ENCODE measurements at regions not wholly inside any gene's neighbourhood (a gene's known extent, or its start where the extent isn't known, plus 50 kb on each side); places are given as distances from the start of the nearest gene placed in this dataset.

- Histone ChIP-seq H3K4me1 (replicated peaks) (no peaks in the 10 kb centered on the region), H3K36me3 (no peaks in the 10 kb centered on the region), H3K4me3 (no peak overlapping the region), H3K27me3 (replicated peaks; ENCODE audit: insufficient read depth) (no peaks in the 10 kb centered on the region), H3K9me3 (no peaks in the 10 kb centered on the region), H3K27ac (no peak overlapping the region)
- WGBS = 78% methylated on average over 3 of the region's 3 CpGs
- no peak for DNase-seq (ENCODE audit: low spot score)
- intact Hi-C loops (cut with DNase I) = no loop called here
- TF ChIP-seq CTCF (IDR thresholded peaks at IDR 0.05) = no peak
- no peak for TF ChIP-seq POLR2A (IDR thresholded peaks at IDR 0.05)
- TF ChIP-seq POLR2AphosphoS5 (IDR thresholded peaks at IDR 0.05) = no peak
These were observed 357.2 kb downstream of the TMEM38B start for GRCh38 chr9:106051545-106051944.

DNA sequence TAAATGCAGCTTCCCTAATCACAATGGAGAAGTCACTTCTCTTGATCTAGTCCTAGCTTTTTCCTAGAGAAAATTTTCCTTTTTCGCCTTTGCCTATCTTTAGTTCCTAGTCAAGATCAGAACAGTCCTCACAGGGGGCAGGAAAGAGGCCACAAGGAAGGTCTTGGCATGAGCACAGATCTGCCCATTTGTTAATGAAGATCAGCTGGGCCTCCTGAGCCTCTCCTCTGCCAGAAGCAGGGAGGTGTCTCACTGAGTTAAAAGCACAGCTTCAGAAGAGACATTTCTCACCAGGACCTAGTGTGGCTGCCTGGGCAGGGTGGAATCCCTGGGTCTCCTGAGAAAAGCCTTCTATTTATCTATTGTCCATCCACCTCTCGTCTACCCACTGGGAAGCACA lies 357.8 kb downstream of the TMEM38B start:
- DNase-seq (ENCODE audit: low spot score) = no peak
- H3K4me3 ChIP-seq = no peak overlapping the region
- no peak overlapping the region for H3K27ac ChIP-seq
- intact Hi-C loops (cut with DNase I) = no loop called here
- H3K27me3 ChIP-seq (replicated peaks; ENCODE audit: insufficient read depth) = no peaks in the 10 kb centered on the region
- 66% methylated on average over 2 of the region's 2 CpGs for WGBS
- TF ChIP-seq POLR2AphosphoS5 (IDR thresholded peaks at IDR 0.05) = no peak
- TF ChIP-seq POLR2A (IDR thresholded peaks at IDR 0.05) = no peak
- no peak for TF ChIP-seq CTCF (IDR thresholded peaks at IDR 0.05)
- no peaks in the 10 kb centered on the region for H3K36me3 ChIP-seq
- H3K9me3 ChIP-seq = no peaks in the 10 kb centered on the region
- H3K4me1 ChIP-seq (replicated peaks) = no peaks in the 10 kb centered on the region

DNA sequence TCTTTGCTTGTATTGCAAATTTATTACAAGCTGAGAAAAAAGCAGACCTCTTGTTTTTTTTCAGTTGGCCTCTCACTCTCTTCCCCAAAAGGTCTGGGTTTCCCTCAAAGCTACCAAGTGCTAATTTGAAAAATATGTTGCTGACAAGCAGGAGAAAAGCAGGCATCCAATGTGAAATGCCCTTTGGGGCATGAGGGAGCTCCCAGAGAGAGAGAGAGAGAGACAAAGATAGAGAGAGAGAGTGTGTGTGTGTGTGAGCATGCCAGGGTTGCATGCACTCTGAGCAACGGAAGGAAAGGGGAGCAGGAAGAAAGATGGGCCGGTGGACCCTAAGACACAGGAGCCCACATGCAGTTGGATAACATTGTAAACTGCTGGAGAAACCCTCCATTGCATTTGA lies 358.4 kb downstream of the TMEM38B start:
- WGBS = 60% methylated on average over 2 of the region's 2 CpGs
- Histone ChIP-seq H3K27me3 (replicated peaks; ENCODE audit: insufficient read depth) (no peaks in the 10 kb centered on the region), H3K9me3 (no peaks in the 10 kb centered on the region), H3K27ac (no peak overlapping the region), H3K4me3 (no peak overlapping the region), H3K36me3 (no peaks in the 10 kb centered on the region), H3K4me1 (replicated peaks) (no peaks in the 10 kb centered on the region)
- no peak for DNase-seq (ENCODE audit: low spot score)
- TF ChIP-seq CTCF (IDR thresholded peaks at IDR 0.05) (no peak), POLR2AphosphoS5 (IDR thresholded peaks at IDR 0.05) (no peak), POLR2A (IDR thresholded peaks at IDR 0.05) (no peak)
- intact Hi-C loops (cut with DNase I) = no loop called here

GRCh38 chr9:106056328-106056727 lies 362.0 kb downstream of the TMEM38B start:
- Histone ChIP-seq H3K4me3 (no peak overlapping the region), H3K27me3 (replicated peaks; ENCODE audit: insufficient read depth) (no peaks in the 10 kb centered on the region), H3K27ac (no peak overlapping the region), H3K36me3 (no peaks in the 10 kb centered on the region), H3K4me1 (replicated peaks) (no peaks in the 10 kb centered on the region), H3K9me3 (no peaks in the 10 kb centered on the region)
- TF ChIP-seq POLR2A (IDR thresholded peaks at IDR 0.05) = no peak
- no peak for TF ChIP-seq POLR2AphosphoS5 (IDR thresholded peaks at IDR 0.05)
- no peak for TF ChIP-seq CTCF (IDR thresholded peaks at IDR 0.05)
- no peak for DNase-seq (ENCODE audit: low spot score)
- intact Hi-C loops (cut with DNase I) = no loop called here

GRCh38 chr9:106058460-106058859 lies 364.1 kb downstream of the TMEM38B start:
- H3K4me1 ChIP-seq (replicated peaks) = no peaks in the 10 kb centered on the region
- 95% methylated on average over 8 of the region's 8 CpGs for WGBS
- no peak overlapping the region for H3K4me3 ChIP-seq
- DNase-seq (ENCODE audit: low spot score) = no peak
- no peak overlapping the region for H3K27ac ChIP-seq
- TF ChIP-seq CTCF (IDR thresholded peaks at IDR 0.05) (no peak), POLR2AphosphoS5 (IDR thresholded peaks at IDR 0.05) (no peak), POLR2A (IDR thresholded peaks at IDR 0.05) (no peak)
- no peaks in the 10 kb centered on the region for H3K27me3 ChIP-seq (replicated peaks; ENCODE audit: insufficient read depth)
- intact Hi-C loops (cut with DNase I) = no loop called here
- H3K9me3 ChIP-seq = no peaks in the 10 kb centered on the region
- H3K36me3 ChIP-seq = no peaks in the 10 kb centered on the region
